ENCODE measurements at regions not wholly inside any gene's neighbourhood (a gene's known extent, or its start where the extent isn't known, plus 50 kb on each side); places are given as distances from the start of the nearest gene placed in this dataset.

- Histone ChIP-seq H2BK120ac (ENCODE audit: low read depth, low read length) (no peak overlapping the region), H2BK20ac (ENCODE audit: low read depth, low read length) (no peak overlapping the region), H3K27ac (ENCODE audit: insufficient read depth, low read length) (no peak overlapping the region), H2BK5ac (ENCODE audit: low read depth, low read length, poor library complexity, severe bottlenecking) (no peak overlapping the region), H3K14ac (replicated peaks; ENCODE audit: low read depth, low read length) (no peak overlapping the region), H3K9ac (ENCODE audit: low read depth, low read length) (no peak overlapping the region), H3K56ac (ENCODE audit: extremely low read depth, insufficient read depth, low read length) (no peak overlapping the region), H2AK9ac (replicated peaks; ENCODE audit: low read depth, low read length, poor library complexity) (no peak overlapping the region), H3K79me1 (ENCODE audit: low read depth in 1 of 2, low read length in 2 of 2) (no peaks in the 10 kb centered on the region), H3K4me3 (ENCODE audit: insufficient read depth, low read depth, low read length) (no peak overlapping the region), H4K91ac (ENCODE audit: insufficient read depth, low read depth, low read length) (no peak overlapping the region), H3K27me3 (ENCODE audit: control insufficient read depth, insufficient read depth, low read length) (no peaks in the 10 kb centered on the region), H3K18ac (ENCODE audit: low read depth, low read length) (no peak overlapping the region), H4K8ac (ENCODE audit: low read depth in 2 of 2, low read length in 2 of 2) (no peak overlapping the region), H3K4ac (ENCODE audit: low read depth, low read length) (no peak overlapping the region), H3K9me1 (ENCODE audit: insufficient read depth, low read length) (no peaks in the 10 kb centered on the region), H2AFZ (replicated peaks; ENCODE audit: low read length, poor library complexity) (no peak overlapping the region), H2BK15ac (ENCODE audit: low read depth, low read length) (no peak overlapping the region), H4K5ac (ENCODE audit: low read depth, low read length) (no peak overlapping the region), H3K23ac (ENCODE audit: low read depth, low read length) (no peak overlapping the region), H3K4me1 (ENCODE audit: control insufficient read depth, insufficient read depth, low read length) (no peaks in the 10 kb centered on the region), H4K20me1 (ENCODE audit: insufficient read depth, low read length) (no peaks in the 10 kb centered on the region), H2AK5ac (ENCODE audit: low read depth, low read length) (no peak overlapping the region), H3K9me3 (ENCODE audit: control insufficient read depth, insufficient read depth, low read length) (peaks cover 60% of the 10 kb centered on the region), H3K36me3 (ENCODE audit: control insufficient read depth, insufficient read depth, low read length) (no peaks in the 10 kb centered on the region), H3K4me2 (ENCODE audit: low read depth, low read length) (no peak overlapping the region)
- ChIA-PET POLR2A (ENCODE audit: unreplicated experiment) (no interaction called here), CTCF (no interaction called here)
- 30% methylated on average over 3 of the region's 8 CpGs; no CpG with 5 or more reads in 1 of the 2 experiments for WGBS, 2 experiments (ENCODE audit: extremely low coverage in 2 of 2, insufficient read length in 1 of 2)
- in situ Hi-C loops (cut with MboI; ENCODE audit: low sequenced_read_pairs), result no loop called here
- no TSS peak for BruUV-seq (replicated peaks)
- dilution Hi-C loops (cut with HindIII; ENCODE audit: low sequenced_read_pairs, unreplicated experiment), result no loop called here
- no peak for TF ChIP-seq CTCF (conservative IDR thresholded peaks at IDR 0.05; ENCODE audit: low read depth, low read length)
- DNase-seq (no peak), ATAC-seq (ENCODE audit: low read depth) (no peak)
- intact Hi-C loops (cut with micrococcal nuclease), result no loop called here
Measured at GRCh38 chr22:48394787-48395186, 1432.9 kb downstream of the BRD1 start.

Measured in IMR-90 (cell line).